GM12872 (cell line): ENCODE measurements at regions not wholly inside any gene's neighbourhood (a gene's known extent, or its start where the extent isn't known, plus 50 kb on each side); places are given as distances from the start of the nearest gene placed in this dataset.

Experiments
- TF ChIP-seq, protein P1 (sequence below): IDR thresholded peaks from 3 replicates; pipeline ENCODE4 v1.5.1; 2011; ENCODE audit warnings: low read depth, mild to moderate bottlenecking, low read length, moderate library complexity; ENCODE audit not compliant: insufficient read depth

DNA sequence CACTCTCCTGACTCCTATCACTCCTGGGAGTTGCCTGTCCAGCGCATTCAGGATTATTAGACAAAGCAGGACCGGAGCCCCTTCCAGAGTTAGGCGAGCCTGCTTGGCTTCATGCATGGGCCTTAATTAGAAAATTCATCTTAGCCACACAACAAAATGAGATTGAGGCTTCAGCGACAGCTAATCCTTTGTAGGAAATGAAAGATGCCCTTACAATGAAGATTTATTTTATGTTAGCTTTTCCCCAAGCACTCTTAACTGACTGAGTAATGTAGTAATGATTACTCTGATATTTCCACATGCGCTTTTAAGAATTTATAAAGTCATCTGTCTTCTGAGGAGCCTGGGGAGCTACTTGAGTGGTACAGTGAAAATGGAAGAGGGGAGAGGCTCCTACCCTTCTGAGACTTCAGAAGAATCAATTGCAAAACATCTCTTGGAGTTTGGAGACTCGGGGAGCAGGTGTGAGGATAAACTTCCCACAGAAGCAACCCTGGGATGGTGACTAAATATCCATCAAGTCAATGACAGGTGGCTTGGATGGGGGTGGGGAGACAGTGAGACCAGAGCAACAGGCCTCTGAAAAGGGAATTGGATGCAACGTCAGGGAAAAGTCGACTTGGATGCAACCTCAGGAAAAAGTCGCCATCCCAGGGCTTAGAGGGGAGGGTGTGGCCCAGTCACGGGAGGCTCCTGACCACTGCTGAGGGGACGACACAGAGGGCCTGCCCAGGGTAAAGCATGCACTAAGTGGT, 434.5 kb upstream of the B3GAT1 start:
- TF ChIP-seq, protein P1, sequence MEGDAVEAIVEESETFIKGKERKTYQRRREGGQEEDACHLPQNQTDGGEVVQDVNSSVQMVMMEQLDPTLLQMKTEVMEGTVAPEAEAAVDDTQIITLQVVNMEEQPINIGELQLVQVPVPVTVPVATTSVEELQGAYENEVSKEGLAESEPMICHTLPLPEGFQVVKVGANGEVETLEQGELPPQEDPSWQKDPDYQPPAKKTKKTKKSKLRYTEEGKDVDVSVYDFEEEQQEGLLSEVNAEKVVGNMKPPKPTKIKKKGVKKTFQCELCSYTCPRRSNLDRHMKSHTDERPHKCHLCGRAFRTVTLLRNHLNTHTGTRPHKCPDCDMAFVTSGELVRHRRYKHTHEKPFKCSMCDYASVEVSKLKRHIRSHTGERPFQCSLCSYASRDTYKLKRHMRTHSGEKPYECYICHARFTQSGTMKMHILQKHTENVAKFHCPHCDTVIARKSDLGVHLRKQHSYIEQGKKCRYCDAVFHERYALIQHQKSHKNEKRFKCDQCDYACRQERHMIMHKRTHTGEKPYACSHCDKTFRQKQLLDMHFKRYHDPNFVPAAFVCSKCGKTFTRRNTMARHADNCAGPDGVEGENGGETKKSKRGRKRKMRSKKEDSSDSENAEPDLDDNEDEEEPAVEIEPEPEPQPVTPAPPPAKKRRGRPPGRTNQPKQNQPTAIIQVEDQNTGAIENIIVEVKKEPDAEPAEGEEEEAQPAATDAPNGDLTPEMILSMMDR = no peak

DNA sequence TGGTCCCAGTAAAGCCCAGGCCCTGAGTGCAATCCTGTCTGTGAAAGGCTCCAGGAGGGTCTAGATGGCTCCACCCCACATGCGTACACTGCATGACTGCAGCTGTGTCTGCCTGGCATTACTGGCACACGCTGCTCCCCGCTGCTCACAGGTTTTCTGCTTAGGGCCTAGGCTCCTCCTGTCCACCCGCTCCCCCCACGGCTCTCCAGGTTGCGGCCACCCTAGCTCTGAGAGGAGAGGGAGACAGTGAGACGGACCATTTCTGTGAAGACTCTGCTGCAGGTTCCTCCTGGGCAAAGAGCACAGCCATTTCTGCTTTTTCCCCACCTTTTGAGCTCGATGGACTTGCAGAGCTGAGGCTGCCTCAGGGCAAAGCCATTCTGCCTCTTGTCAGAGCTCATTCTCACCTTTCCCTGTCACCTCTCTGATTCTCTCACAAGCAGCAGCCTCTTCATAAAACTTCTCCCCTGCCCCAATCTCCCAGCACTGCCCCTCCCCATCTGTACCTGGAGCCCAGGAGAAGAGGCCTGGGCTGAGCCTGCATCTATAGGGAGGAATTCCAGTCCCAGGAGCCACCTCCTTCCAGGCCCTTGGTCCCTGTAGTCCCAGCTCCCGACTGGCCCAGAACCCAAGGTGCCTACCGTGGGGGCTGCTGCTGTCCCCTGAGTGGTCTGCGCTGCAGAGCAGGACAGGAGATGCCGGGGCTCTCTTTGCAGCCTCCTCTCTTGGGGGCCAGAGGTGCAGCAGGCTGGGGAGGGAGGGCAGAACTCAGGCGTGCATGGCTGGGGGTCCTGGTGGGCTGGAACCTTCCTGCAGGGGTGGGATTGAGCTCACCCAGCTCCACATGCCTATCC, 433.7 kb upstream of the B3GAT1 start:
- TF ChIP-seq, protein P1 = no peak

DNA sequence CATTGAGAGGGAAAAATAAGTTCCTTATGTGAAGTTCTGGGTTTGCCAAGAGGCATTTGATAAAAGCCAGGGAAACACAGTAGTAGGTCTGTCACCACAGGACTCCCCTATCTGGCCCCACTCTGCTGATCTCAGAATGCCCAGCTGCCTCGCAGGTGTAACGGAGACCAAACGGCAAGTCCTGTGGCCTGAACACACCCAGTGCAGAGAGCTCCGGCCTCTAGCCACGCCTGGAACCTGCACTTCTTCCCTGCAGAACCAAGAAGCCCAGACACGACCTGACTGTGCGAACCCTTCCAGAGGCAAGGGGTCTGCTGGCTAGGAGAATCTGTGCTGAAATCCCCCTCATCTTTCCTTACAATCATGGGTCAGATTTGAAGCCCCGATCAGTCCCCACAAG, 432.8 kb upstream of the B3GAT1 start:
- TF ChIP-seq, protein P1 = no peak

DNA sequence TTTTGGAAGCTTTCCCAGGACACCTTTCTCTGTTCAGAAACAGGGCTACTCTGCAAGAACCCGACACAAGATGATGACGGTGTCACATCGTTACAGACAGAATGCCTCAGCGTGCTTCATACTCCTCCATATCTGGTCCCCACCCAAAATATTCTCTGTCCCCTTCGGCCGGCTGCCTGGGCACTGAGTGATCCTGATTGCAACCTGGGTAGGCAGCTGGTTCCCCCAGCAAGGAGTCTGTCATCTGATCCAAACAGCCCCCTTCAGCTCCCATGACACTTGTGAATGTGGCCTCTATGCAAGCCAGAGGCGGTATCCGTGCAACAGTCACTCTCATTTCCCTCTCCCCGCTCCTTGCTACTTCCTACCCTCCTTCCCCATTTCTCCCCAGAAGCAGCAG, 431.7 kb upstream of the B3GAT1 start:
- TF ChIP-seq, protein P1 = no peak

DNA sequence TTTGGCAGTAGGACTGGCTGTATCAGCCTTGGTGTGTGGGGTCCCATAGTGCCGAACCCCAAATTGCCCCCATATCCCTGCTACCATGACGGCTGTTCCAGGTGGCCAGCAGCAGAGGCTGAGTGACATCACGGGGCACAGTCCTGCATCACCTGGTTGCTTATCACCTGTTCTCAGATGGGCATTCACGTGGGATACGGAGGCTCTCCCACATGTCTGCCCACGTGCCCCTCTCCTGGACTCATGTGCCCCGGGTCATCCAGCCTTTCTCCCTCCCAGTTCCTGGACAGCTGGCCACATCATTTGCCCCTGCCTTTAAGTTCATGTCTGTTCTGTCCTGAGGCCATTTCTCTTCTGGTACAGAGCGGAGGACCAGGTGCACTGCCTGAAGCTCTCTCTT, 431.0 kb upstream of the B3GAT1 start:
- TF ChIP-seq, protein P1 = no peak

DNA sequence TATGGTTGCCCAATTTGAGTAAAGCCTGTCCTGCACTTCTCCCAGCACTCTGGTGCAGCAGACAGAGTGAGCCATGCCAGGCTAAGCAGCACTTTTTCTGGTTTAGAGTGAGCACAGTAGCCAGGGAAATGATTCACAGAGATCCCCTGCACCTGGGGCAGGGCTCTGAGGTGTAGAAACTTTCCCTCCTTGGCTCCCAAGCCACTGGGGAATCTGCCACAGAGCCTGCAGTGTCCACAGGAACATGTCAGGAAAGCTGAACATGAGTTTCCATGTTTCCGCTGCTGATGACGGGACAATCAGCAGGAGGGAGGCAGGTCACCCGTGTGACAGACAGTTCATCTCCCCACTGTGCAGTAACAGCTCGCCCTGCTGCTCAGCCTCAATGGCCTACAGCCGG, 429.9 kb upstream of the B3GAT1 start:
- TF ChIP-seq, protein P1 = no peak

DNA sequence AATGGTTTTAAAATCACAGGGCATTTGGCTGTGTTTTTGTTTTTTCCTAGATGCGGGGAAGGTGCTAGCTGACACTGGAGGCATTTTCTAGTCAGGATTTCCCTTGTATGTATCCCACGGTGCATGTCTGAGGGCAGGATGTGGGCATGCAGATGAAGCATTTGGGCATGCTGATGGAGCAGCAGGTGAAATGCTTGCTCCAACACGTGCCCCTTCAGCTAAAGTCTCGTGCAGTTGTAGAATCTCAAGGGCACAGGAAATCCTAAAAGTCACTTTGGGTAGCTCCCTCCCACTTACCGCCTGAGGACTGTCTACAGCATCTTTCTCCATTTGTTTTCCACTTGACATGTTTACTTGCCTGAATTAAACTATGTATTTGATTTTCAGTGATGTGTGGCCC, 429.4 kb upstream of the B3GAT1 start:
- TF ChIP-seq, protein P1 = no peak
